ENCODE measurements at regions not wholly inside any gene's neighbourhood (a gene's known extent, or its start where the extent isn't known, plus 50 kb on each side); places are given as distances from the start of the nearest gene placed in this dataset.
"Not testable (repeated sequence)": the region's sequence is repeated elsewhere in the genome, so short reads cannot be mapped to it uniquely, and the experiment has no call there.

DNA sequence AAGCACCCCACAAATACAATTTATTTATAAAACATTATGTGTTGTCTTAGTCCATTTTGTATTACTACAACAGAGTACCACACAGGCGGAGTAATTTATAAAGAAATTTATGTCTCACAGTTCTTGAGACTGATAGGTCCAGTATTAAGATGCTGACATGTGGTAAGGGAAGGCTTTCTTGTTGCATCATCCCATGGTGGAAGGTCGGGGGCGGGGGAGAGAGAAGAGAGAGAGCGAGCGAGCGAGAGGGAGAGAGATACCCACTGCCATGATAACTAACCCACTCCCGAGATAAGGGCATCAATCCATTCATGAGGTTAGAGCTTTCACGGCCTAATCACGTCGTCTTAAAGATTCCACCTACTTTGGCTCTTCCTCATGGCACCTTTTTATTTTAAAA lies 117.8 kb downstream of the KCNJ12 start:
- intact Hi-C loops (cut with DNase I; ENCODE audit: low total_unique reads): no loop called here
- TF ChIP-seq, protein P1, sequence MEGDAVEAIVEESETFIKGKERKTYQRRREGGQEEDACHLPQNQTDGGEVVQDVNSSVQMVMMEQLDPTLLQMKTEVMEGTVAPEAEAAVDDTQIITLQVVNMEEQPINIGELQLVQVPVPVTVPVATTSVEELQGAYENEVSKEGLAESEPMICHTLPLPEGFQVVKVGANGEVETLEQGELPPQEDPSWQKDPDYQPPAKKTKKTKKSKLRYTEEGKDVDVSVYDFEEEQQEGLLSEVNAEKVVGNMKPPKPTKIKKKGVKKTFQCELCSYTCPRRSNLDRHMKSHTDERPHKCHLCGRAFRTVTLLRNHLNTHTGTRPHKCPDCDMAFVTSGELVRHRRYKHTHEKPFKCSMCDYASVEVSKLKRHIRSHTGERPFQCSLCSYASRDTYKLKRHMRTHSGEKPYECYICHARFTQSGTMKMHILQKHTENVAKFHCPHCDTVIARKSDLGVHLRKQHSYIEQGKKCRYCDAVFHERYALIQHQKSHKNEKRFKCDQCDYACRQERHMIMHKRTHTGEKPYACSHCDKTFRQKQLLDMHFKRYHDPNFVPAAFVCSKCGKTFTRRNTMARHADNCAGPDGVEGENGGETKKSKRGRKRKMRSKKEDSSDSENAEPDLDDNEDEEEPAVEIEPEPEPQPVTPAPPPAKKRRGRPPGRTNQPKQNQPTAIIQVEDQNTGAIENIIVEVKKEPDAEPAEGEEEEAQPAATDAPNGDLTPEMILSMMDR (IDR thresholded peaks at IDR 0.05): no peak

GRCh38 chr17:21495281-21495680 lies 119.1 kb downstream of the KCNJ12 start:
- Histone ChIP-seq H3K4me3 (no peak overlapping the region), H3K27me3 (peaks cover 0 to 10% of the 10 kb centered on the region in 2 donors), H3K27ac (no peak overlapping the region), H3K36me3 (no peaks in the 10 kb centered on the region), H3K9me3 (no peaks in the 10 kb centered on the region), H3K4me1 (no peaks in the 10 kb centered on the region)
- peak in 1 of 2 donors; percentile 28 for DNase-seq
- intact Hi-C loops (cut with DNase I; ENCODE audit: low total_unique reads): no loop called here
- TF ChIP-seq, protein P1 (IDR thresholded peaks at IDR 0.05): no peak

More for the DNA sequence above, 117.8 kb downstream of the KCNJ12 start:
- Histone ChIP-seq H3K4me1 (no peaks in the 10 kb centered on the region), H3K9me3 (no peaks in the 10 kb centered on the region), H3K27ac (no peak overlapping the region), H3K36me3 (no peaks in the 10 kb centered on the region), H3K4me3 (no peak overlapping the region), H3K27me3 (peaks cover 0 to 5% of the 10 kb centered on the region in 2 donors)
- DNase-seq: no peak

- no peak overlapping the region for H3K27ac ChIP-seq
- TF ChIP-seq, protein P1 (IDR thresholded peaks at IDR 0.05): no peak
- H3K27me3 ChIP-seq: peaks cover 0 to 15% of the 10 kb centered on the region in 2 donors
- intact Hi-C loops (cut with DNase I; ENCODE audit: low total_unique reads): no loop called here
- DNase-seq: no peak
- H3K9me3 ChIP-seq: no peaks in the 10 kb centered on the region
- no peak overlapping the region for H3K4me3 ChIP-seq
- H3K36me3 ChIP-seq: no peaks in the 10 kb centered on the region
- H3K4me1 ChIP-seq: no peaks in the 10 kb centered on the region
These were observed 123.9 kb downstream of the KCNJ12 start for GRCh38 chr17:21500064-21500463.

DNA sequence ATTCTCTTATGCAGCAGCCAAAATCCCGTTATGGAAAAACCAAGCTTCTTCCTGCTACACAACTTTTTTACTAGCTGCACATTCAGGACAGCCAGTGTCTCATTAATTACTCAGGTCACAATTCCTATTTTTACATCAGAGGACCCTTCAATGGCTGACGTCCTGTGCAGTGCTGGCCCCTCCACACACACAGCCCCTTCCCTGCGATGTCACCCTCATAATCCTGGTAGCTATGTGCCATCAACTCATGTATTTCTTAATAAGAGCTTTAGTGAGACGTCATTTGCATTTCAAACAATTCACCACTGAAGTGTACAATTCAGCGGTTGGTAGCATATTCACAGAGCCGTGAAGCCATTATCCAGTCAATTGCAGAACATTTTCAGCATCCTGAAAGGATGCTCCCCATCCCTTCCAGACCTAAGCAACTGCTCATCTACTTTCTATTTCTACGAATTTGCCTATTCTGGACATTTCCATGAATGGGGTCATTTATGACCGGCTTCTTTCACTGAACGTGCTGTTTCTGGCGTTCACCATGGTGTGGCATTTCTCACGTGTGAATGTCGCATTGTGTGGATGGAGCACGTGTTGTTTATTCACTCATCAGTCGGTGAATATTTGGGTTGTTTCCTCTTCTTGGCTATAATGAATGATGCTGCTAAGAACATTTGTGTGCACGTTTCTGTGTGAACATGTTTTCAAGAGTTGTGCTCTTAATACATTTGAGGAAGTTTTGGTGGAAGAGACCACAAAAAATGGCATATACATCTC lies 126.0 kb downstream of the KCNJ12 start:
- intact Hi-C loops (cut with DNase I; ENCODE audit: low total_unique reads): not testable (repeated sequence)

GRCh38 chr17:21505819-21506815 lies 130.0 kb downstream of the KCNJ12 start:
- peaks cover 0 to 3% (median 1%) of the 10 kb centered on the region in 4 donors for H3K4me1 ChIP-seq
- H3K9me3 ChIP-seq: no peaks in the 10 kb centered on the region
- TF ChIP-seq, protein P1 (IDR thresholded peaks at IDR 0.05): no peak
- no peaks in the 10 kb centered on the region for H3K36me3 ChIP-seq
- no peak for DNase-seq
- H3K27ac ChIP-seq: no peak overlapping the region
- H3K4me3 ChIP-seq: no peak overlapping the region
- H3K27me3 ChIP-seq: peaks cover 0 to 17% of the 10 kb centered on the region in 2 donors
- intact Hi-C loops (cut with DNase I; ENCODE audit: low total_unique reads): loop anchor here (5.0 kb wide), 1 partner anchor 49 kb away; no protein-coding TSS in a partner anchor

More for the DNA sequence above, 126.0 kb downstream of the KCNJ12 start:
- not testable (repeated sequence) for H3K4me3 ChIP-seq, H3K36me3 ChIP-seq, H3K4me1 ChIP-seq, DNase-seq, H3K9me3 ChIP-seq, H3K27ac ChIP-seq
- H3K27me3 ChIP-seq: peaks cover 0 to 31% of the 10 kb centered on the region in 2 donors

DNA sequence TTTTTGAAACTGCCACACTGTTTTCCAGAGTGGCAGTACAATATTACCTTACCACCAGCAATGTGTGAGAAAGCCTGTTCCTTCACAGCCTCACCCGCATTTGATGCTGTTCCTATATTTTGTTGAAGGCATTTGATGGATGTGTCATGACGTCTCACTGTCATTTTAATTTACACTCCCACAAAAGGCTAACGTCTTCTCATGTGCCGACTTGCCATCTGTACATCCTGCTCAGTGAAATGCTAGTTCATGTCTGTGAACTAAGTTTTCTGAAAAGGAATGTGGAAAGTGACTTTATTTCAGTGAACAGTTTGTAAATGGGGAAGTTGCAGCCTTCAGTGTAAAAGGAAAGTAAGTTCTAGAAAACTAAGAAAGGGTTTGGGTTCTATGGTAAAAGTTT lies 131.6 kb downstream of the KCNJ12 start:
- H3K4me1 ChIP-seq: peaks cover 0 to 14% (median 10%) of the 10 kb centered on the region in 4 donors
- not testable (repeated sequence) for H3K9me3 ChIP-seq, H3K4me3 ChIP-seq, H3K36me3 ChIP-seq, DNase-seq, H3K27ac ChIP-seq
- intact Hi-C loops (cut with DNase I; ENCODE audit: low total_unique reads): loop anchor here (5.0 kb wide), 1 partner anchor 51 kb away; no protein-coding TSS in a partner anchor
- H3K27me3 ChIP-seq: peaks cover 0 to 17% of the 10 kb centered on the region in 2 donors
